Heart right ventricle (tissue), 16 donors: ENCODE measurements at regions not wholly inside any gene's neighbourhood (a gene's known extent, or its start where the extent isn't known, plus 50 kb on each side); places are given as distances from the start of the nearest gene placed in this dataset.

ENCODE experiments used
- ATAC-seq, 8 donors: fragments of 200-7000 bp; cut with Tn5 transposase; one replicate each; pipeline ENCODE4 v1.9.1; 2020; ENCODE audit warnings: mild to moderate bottlenecking in 8 of 8, moderate library complexity in 8 of 8, moderate number of reproducible peaks in 1 of 8
- DNase-seq, 2 donors: peaks; one replicate each; pipeline ENCODE4 v3.0.0-alpha.2; 2020
- H3K27ac ChIP-seq, 10 donors: fragments of 200-600 bp; sonication (generic) in 2 of 10; one replicate each; pipeline versions ENCODE4 v1.5.0 to v1.8.0; 2020 to 2022; ENCODE audit warnings: mild to moderate bottlenecking in 3 of 10
- H3K27me3 ChIP-seq, 7 donors: fragments of 200-600 bp; one replicate each; pipeline ENCODE4 v1.8.0; 2021 to 2022; ENCODE audit warnings: mild to moderate bottlenecking in 2 of 7
- H3K36me3 ChIP-seq, 9 donors: fragments of 200-600 bp; sonication (generic) in 1 of 9; one replicate each; pipeline versions ENCODE4 v1.5.0 to v1.8.0; 2020 to 2022; ENCODE audit warnings: mild to moderate bottlenecking in 2 of 9
- H3K4me1 ChIP-seq, 9 donors: fragments of 200-600 bp; sonication (generic) in 1 of 9; one replicate each; pipeline versions ENCODE4 v1.5.0 to v1.8.0; 2020 to 2022; ENCODE audit warnings: mild to moderate bottlenecking in 4 of 9
- H3K4me3 ChIP-seq, 10 donors: fragments of 200-600 bp; sonication (generic) in 2 of 10; one replicate each; pipeline versions ENCODE4 v1.5.0 to v1.8.0; 2020 to 2022; ENCODE audit warnings: mild to moderate bottlenecking in 7 of 10, moderate library complexity in 2 of 10
- H3K9me3 ChIP-seq, 11 donors: fragments of 200-600 bp in 10 of 11; sonication (generic) in 2 of 11; one replicate each; pipeline versions ENCODE4 v1.5.0 to v1.8.0; 2013 to 2022; ENCODE audit warnings: mild to moderate bottlenecking in 2 of 11, control low read depth in 1 of 11, moderate library complexity in 1 of 11
- CTCF ChIP-seq, 9 donors: fragments of 200-600 bp; sonication (generic) in 2 of 9; IDR thresholded peaks; one replicate each; pipeline versions ENCODE4 v1.5.0 to v1.8.0; 2021 to 2022; ENCODE audit warnings: antibody characterized with exemption in 9 of 9, mild to moderate bottlenecking in 5 of 9, moderate library complexity in 1 of 9
- WGBS, 2 donors: extraction: QIAGEN DNeasy Blood & Tissue Kit; methylation state at CpG; one replicate each; pipeline ENCODE4 v1.1.7; 2013; ENCODE audit warnings: inconsistent platforms in 1 of 2; 5-methylcytosine and 5-hydroxymethylcytosine counted together
- intact Hi-C, 10 donors: fragments of 100-400 bp; cut with DNase I; formaldehyde crosslinking; loops; one replicate each; pipeline versions ENCODE4 v1.11.1 to v1.14.2; 2022
- donor health status: Arrhythmogenic right ventricular cardiomyopathy.
- donor health status: ischemic (EF 13 %, LVEDD 7.1; RV severe dilation, severe dysfunction).
- donor health status: healthy with polysubstance abuse.
- donor health status: DM: no; HTN: yes; CAD: no.
- donor health status: DM: no; HTN: no; CAD: no.
- donor health status: ischemic (EF 25% LVEDD 6.9; RV normal size, moderate dysfunction).
- donor health status: ischemic (EF 25% LVEDD 5.7; RV mildly dilated, moderate dysfunction).
- donor health status: healthy.
- donor health status: DM: yes; HTN: yes; CAD: no.
- donor health status: Ischemic cardiomyopathy.
- donor health status: ischemic (EF 35%, LVEDD 5.7; RV mildly dilated, moderate dysfunction).
- donor health status: nonischemic (EF 11% LVEDD 7.7; RV severe dilation, severe dysfunction).
- donor health status: DM: yes; HTN: yes; CAD: no.
- donor health status: PGD.
- donor health status: ischemic (EF 29% LVEDD 5.4; RV normal size, mild dysfunction).
- donor health status: nonischemic (EF 23%, LVEDD 6.1; RV moderate dilation, normal function).

GRCh38 chr17:55635253-55635914 is 87.3 kb downstream of the TMEM100 start:
- ATAC-seq = peak; percentile 57 to 93 (median 81)
- Histone ChIP-seq H3K27ac (peak overlapping the region in 5 of 10 donors; percentile 3 to 67 (median 31)), H3K4me3 (peak overlapping the region in 4 of 10 donors; percentile 13 to 15 (median 14)), H3K4me1 (peaks cover 3 to 24% (median 19%) of the 10 kb centered on the region in 9 donors), H3K27me3 (peaks cover 0 to 40% (median 0%) of the 10 kb centered on the region in 7 donors), H3K36me3 (no peaks in the 10 kb centered on the region), H3K9me3 (no peaks in the 10 kb centered on the region)
- TF ChIP-seq CTCF (IDR thresholded peaks at IDR 0.05) = no peak
- peak in 1 of 2 donors; percentile 14 for DNase-seq
- 39 to 46% methylated on average over 5 of the region's 5 CpGs for WGBS, 2 donors
- intact Hi-C loops = loop anchor here in 2 of 10 donors (5.0 to 10.0 kb wide), 2 partner anchors 61 to 137 kb away; no protein-coding TSS in a partner anchor

GRCh38 chr17:55634702-55635101 is 88.0 kb downstream of the TMEM100 start:
- intact Hi-C loops = loop anchor here in 2 of 10 donors (5.0 to 10.0 kb wide), 2 partner anchors 60 to 138 kb away; no protein-coding TSS in a partner anchor
- 61 to 66% methylated on average over 3 of the region's 3 CpGs for WGBS, 2 donors
- H3K4me3 ChIP-seq = peak overlapping the region in 3 of 10 donors; percentile 13 to 15 (median 14)
- peaks cover 3 to 24% (median 17%) of the 10 kb centered on the region in 9 donors for H3K4me1 ChIP-seq
- peaks cover 0 to 47% (median 0%) of the 10 kb centered on the region in 7 donors for H3K27me3 ChIP-seq
- no peaks in the 10 kb centered on the region for H3K9me3 ChIP-seq
- no peak for TF ChIP-seq CTCF (IDR thresholded peaks at IDR 0.05)
- DNase-seq (no peak), ATAC-seq (no peak)
- no peaks in the 10 kb centered on the region for H3K36me3 ChIP-seq
- peak overlapping the region in 4 of 10 donors; percentile 16 to 67 (median 32) for H3K27ac ChIP-seq

GRCh38 chr17:55632893-55633292 is 89.8 kb downstream of the TMEM100 start:
- intact Hi-C loops = loop anchor here in 1 of 10 donors (10.0 kb wide), 1 partner anchor 58 kb away; no protein-coding TSS in a partner anchor
- Histone ChIP-seq H3K4me1 (peaks cover 3 to 24% (median 14%) of the 10 kb centered on the region in 9 donors), H3K4me3 (no peak overlapping the region), H3K27me3 (peaks cover 0 to 39% (median 5%) of the 10 kb centered on the region in 7 donors), H3K36me3 (no peaks in the 10 kb centered on the region), H3K27ac (no peak overlapping the region), H3K9me3 (no peaks in the 10 kb centered on the region)
- WGBS, 2 donors = 80 to 89% methylated on average over 2 of the region's 2 CpGs
- TF ChIP-seq CTCF (IDR thresholded peaks at IDR 0.05) = no peak
- DNase-seq = peak in 1 of 2 donors; percentile 14
- no peak for ATAC-seq

GRCh38 chr17:55632236-55632635 is 90.4 kb downstream of the TMEM100 start:
- Histone ChIP-seq H3K9me3 (no peaks in the 10 kb centered on the region), H3K4me3 (no peak overlapping the region), H3K27me3 (peaks cover 0 to 38% (median 9%) of the 10 kb centered on the region in 7 donors), H3K4me1 (peaks cover 3 to 24% (median 14%) of the 10 kb centered on the region in 9 donors), H3K27ac (no peak overlapping the region), H3K36me3 (no peaks in the 10 kb centered on the region)
- TF ChIP-seq CTCF (IDR thresholded peaks at IDR 0.05) = no peak
- intact Hi-C loops = loop anchor here in 1 of 10 donors (10.0 kb wide), 1 partner anchor 57 kb away; no protein-coding TSS in a partner anchor
- 81 to 86% methylated on average over 2 of the region's 2 CpGs for WGBS, 2 donors
- no peak for DNase-seq
- no peak for ATAC-seq
